Pons (tissue), 1 donor: ENCODE measurements at regions not wholly inside any gene's neighbourhood (a gene's known extent, or its start where the extent isn't known, plus 50 kb on each side); places are given as distances from the start of the nearest gene placed in this dataset.
A peak's percentile ranks its signal among the peaks of the same experiment; 100 is the strongest.

Experiments
- DNase-seq: peaks from one replicate; pipeline ENCODE4 v3.0.0-alpha.2; 2016; ENCODE audit warnings: low spot score

DNA sequence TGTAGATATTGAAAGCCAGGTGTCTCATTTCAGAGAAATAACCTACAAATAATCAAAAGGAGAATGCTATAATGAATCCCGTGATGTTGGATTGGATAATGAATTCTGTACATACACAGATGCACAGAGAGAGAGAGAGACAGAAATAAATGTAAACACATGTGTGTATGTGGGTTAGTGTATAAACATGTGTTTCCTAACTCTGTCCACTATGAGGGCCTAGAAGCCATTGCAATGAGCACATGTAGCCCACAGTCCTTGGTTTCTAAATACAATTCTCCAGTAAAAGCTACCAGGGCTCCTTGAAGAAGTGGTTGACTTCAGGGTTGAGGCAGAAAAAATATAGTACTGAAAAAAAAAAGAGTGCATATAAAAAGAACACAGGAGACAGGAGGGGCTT is 109.5 kb downstream of the INHBB start:
- no peak for DNase-seq

GRCh38 chr2:120456867-120457266 is 110.9 kb downstream of the INHBB start:
- DNase-seq: no peak

DNA sequence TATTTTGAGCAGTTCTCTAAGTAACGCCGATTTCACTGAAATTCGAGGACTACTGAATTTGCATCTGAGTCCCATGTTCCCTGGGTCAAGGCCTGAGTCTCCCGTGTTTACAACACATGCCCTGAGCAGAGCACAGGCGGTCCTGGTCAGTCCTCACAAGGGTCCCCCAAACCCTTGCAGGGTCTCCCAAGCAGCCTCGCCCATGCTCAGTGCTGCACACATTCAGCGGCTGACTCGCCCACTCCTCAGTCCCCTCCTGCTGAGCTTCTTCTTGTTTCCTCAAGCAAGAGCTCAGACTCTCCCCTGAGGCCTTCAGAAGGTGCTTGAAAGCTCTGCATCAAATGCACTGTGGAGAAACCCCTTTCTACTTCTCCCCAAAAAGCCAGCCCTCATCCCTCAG is 114.6 kb downstream of the INHBB start:
- DNase-seq: no peak

- DNase-seq: no peak
Observed at GRCh38 chr2:120461092-120461491, 115.2 kb downstream of the INHBB start.

DNA sequence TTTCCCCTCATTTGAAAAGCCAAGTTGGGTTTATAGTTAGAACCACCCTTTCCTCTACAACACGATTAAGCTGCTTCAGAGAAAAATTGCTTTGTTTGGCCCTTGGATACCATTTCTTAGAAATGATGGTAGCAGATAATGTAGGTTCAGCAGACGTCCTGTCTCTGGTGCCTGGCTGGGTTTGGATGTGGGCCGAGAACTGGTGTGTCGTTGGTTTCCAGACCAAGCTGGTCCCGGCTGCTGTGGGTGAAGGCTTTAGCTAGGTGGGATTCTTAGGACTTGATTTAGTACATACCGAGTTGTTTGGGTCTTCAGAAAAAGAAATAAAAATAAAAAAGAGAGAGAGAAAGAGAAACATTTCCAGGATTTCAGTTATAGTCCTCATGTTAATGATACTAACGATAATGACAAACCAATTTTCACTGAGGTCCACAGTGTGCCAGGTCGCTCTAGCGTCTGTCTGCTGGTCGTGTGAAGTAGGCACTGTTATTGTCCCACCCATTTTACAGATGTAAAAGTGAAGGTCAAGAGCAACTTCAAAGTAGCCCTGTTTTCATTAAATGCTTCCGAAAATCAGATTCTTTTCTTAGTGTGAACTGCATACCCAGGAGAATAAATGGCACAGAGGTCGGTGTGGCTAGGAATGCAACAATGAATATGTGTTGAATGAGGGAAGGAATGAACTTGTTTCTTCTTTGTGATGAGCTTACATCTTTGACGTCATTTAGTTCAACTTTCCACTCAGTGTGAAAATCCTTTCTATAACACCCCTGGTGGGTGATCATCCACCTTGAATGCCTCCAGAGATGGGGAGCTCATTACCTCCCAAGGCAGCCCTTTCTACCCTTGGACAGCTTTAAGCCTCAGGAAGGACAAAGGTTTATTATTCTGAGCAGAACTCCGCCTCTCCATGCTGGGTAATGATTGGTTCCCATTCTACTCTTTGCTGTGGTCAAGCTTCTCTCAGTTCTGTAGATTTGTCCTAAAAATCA is 115.9 kb downstream of the INHBB start:
- DNase-seq: no peak

GRCh38 chr2:120463527-120463926 is 117.6 kb downstream of the INHBB start:
- DNase-seq: no peak

DNA sequence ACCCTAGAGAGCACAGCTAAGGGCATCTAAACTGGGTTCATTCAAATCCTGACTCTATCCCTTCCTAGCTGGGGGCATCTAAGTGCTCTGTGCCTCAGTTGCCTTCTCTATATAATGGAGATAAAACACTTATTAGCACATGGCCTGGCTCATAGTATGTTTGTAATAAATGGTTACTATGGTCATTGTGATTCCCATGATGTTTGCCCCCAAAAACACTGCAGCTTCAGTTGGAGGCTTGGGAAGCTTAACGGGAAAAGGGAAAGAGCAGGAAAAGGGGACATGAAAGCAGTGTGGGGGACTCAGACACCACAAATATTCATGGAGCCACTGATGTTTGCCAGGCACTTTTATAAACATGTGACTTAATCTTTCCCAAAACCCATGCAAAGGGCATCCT is 118.1 kb downstream of the INHBB start:
- no peak for DNase-seq

DNA sequence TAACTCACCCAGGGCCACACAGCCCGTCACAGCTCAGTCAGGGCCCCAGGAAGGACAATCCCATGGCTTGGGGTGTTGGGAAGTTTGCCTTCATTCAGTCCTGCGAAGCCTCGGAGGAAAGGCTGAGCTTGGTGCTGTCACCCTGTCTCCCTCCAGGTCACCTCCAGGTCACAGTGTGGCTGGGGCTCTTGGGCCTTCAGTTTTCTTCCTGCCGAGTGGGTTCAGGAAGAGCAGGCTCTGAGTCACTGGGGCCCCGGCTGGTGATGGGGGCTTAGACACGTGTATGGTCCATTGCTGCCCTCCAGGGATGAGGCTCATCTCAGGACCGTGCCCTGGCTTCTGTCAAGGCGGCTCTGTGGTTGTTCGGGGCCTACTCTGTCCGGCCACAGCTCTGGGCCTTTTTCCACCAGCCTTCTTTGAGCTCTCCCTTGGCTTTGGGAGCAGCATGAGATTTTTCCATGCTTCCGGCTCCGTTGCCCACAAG is 118.6 kb downstream of the INHBB start:
- DNase-seq: no peak

DNA sequence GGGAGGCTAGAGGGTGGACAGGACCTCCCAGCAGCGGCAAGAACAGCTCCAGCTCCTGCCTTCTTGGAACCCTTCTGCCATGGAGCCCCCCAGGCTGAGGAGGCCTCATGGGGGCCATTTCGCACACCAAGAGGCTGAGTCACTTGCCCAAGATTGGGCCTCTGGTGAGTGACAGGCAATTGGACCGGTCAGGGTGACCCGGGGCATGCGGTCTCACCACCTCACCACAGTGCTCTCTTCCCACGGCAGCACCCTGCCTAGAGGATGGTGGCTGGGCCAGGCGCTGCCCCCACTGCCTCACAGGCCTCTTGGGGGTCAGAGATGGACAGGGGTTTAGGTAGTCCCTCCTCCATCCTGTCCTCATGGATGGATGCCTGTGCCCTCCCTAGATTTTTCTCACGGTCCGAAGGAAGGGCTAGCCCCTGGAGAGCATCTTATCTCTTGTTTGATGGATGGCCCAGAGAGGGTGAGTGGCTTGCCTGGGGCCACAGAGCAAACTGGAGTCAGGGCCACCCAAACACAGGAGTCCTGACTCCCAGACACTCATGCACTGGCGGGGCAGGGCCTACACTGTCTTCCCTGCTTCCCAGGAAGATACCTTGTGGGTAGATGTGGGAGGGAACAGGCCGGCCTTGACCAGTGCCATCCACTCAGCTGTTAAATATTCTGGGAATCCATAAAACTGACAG is 119.2 kb downstream of the INHBB start:
- no peak for DNase-seq

DNA sequence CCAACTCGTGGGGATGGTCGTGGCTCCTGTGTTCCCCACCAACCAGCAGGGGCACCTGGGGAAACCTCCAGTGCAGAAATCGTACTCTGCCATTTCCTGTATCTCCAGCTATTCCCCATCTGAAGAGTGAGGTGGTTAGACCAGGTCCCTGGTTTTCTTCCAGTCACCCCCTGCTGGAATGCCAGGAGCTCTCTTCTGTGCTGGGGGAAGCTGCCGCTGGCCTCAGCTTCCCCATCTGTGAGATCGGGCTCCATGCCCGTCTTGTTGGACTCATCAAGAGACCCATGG is 119.7 kb downstream of the INHBB start:
- no peak for DNase-seq

GRCh38 chr2:120465989-120466703 is 120.2 kb downstream of the INHBB start:
- DNase-seq: no peak

- peak; percentile 76 for DNase-seq
Observed at GRCh38 chr2:120466704-120467054, 120.7 kb downstream of the INHBB start.

- DNase-seq: no peak
Observed at GRCh38 chr2:120468136-120468535, 122.2 kb downstream of the INHBB start.

DNA sequence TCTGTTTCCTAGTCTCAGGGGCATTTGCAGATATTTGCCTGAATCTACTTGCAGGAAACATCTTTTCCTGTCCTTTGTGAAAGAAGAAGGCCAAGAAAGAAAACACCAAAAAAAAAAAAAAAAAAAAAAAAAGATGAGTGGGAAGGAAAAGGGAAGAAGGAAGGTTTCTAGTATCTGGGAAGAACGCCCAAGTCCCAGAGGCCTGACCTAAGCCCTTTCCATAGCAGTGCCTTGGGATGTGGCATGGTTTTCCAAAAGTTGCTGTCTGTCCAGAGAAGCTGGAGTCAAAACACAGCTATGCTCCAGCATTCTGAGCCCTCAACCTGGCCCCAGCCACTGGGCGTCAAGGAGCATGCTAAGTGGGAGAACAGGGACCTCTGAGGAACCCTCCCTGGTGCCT is 123.5 kb downstream of the INHBB start:
- no peak for DNase-seq

DNA sequence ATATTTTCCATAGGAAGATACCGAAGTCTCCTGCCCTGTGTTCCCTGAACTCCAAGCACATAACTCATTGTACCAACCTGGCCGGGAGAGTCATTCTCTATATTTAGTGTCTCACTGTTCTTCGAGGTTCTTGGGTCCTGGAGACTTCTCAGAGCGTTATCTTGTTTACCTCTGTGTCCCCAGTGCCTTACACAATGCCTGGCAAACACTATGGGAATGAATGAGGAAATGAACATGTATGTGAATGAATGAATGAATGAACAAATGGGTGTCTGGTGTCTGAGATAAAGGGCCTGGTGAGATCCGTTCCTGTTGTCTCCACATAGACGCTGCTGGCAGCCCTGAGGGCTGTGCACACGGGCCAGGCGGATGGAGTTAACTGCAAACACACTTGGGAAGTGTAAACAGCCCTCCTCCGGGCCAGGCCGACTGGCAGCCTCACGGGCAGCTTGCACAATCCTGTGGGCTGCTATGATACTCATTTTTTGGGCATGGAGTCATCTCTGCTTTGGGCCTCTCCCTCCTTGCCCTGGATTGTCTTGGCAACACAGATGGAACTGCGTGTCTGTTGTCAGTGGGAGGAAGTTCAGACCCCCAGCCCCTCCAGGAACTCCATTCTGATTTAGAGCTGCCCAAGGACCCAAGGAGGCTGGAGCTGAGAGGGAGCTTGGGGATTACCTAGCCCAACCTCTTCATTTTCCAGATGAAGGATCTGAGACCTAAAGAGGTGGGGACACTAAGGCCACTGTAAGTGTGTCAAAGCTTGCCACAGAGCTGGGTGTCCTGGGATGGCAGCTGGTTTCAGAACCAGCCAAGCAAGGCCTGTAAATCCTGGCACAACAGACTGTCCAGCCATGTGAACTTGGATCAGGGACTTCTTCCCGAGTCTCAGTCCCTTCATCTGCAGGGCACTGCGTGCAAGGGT is 124.4 kb downstream of the INHBB start:
- DNase-seq: no peak

GRCh38 chr2:120471166-120471565 is 125.2 kb downstream of the INHBB start:
- DNase-seq: no peak

- DNase-seq: no peak
Observed at GRCh38 chr2:120472031-120472430, 126.1 kb downstream of the INHBB start.

DNA sequence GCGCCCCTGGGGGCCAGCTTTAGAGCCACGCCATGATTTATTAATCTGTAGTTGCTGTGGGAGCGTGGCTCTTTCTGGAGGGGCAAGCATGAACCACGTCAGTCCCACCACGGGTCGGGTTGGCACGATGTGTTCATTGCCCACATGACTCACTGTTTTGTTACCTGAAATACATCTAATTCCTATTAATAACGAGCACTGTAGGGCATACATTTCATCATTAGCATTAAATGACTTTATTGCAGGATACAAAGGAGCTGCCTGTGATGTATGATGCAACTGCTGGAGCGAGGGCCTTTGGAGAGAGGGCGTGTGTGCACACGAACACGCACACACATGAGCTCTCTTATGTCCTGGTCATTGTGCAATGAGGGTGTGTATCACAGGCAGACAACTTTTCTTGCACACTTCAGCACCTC is 127.0 kb downstream of the INHBB start:
- DNase-seq: no peak

DNA sequence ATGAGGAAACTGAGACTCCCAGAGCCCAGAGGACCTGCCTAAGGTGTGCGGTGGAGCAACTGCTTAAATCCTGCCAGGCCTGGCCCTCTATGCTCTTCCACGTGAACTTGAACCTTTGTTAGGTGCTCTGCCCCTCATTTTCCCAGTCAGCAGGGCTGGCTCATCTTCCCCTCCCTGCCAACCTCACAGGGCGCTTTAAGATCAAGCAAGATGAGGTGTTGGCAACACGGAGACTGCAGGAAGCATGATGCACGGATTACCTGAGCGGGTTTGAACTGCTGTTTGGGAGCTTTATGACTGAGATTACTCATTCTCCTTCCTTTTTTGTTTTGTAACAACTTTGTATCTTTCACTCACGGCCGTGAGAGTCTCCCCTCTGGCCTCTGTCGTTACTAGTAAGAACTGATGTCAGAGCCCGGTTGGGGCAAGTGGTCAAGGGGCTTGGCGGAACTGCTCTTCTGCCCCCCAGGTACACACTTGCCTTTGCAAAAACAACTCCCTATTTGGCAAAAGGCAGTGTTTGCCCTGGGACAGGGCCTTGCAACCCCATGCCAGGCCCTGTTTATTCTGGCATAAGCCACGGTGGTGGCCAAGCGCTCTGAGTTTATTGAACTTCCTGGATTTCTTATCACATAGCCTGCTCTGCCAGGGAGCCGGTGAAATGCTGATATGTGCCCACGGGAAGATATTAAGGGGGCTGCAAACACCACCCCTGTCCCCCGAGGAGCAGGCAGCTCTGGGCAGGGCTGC is 127.8 kb downstream of the INHBB start:
- DNase-seq: no peak

- DNase-seq: no peak
Observed at GRCh38 chr2:120474486-120474885, 128.6 kb downstream of the INHBB start.

DNA sequence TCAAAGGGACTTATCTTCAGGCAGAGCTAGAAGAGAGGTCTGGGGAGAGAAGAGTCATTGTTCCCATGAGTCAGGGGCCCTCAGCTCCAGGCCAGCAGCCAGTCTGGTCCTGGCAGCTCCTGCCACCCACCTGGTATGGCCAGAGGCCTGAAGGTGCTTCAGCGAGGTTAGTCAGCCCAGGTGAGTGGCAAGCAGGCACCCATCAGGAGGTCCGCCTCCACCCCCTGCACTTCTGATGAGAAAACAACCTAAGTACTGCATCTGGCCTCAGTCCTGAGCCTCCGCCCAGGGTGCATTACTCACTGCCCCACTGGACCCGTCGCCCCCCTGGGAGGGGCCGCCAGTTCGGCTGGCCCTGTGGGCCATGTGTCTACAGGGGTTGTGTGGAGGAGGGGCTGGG is 130.2 kb downstream of the INHBB start:
- DNase-seq: no peak
